ENCODE measurements at regions not wholly inside any gene's neighbourhood (a gene's known extent, or its start where the extent isn't known, plus 50 kb on each side); places are given as distances from the start of the nearest gene placed in this dataset.

DNA sequence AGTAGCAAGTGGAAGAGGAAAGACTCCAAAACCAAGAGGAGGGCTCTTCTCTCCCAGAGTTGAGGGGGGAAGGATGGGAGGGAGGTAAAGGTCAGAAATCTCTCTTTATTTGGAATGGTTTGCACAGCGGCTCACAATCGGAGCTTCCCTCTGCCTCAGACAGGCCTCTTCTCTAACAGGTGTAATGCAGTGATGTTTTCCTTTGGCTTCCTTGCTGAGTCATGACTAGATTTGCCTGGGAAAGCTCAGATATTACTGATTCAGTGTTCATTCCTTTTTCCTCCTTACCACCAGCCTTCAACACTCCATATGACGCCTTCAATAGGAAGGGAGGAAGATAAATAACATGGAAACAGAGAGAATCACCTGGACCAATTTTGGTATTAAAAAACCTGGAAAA, 136.6 kb downstream of the RNF152 start:
- no peak for DNase-seq (ENCODE audit: low spot score)

DNA sequence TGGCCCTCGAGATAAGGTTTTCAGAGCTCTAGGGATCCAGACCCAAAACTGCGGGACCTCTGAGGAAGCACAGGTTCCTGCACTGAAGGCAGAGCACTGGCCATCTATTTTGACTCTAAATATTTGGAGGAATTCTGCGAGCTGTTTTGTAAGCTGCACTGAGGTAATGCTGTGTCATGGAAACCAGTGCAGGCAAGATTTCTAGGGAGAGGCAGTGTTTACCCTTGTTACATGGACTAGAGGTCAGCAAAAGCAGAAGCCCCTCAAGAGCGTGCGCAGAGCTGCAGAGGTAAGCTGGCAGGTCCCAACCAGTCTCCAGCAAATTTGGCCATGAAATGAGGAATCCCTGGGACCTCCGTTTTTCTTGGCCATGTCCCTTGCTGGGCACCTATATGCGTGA, 137.3 kb downstream of the RNF152 start:
- DNase-seq (ENCODE audit: low spot score) = no peak

DNA sequence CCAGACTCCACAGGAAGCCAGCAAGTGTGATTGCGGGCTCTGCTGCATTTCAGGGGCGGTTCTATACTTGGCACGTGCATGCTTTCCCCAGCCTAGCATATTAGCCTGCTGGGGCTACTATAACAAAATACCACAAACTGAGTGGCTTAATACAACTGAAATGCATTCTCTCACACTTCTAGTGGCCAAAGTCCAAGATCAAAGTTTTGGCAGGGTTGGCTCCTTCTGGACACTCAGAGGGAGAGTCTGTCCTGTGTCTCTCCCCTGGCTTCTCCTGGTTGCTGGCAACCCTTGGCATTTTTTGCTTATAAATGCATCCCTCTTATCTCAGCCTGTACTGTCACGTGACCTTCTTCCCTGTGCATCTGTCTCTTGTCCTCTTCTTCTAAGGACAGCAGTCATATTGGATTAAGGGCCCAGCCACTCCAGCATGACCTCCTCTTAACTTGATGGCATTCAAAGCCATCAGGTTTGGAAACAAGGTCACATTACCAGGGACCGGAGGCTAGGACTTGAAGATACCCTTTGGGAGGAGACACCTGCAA, 138.7 kb downstream of the RNF152 start:
- DNase-seq (ENCODE audit: low spot score) = no peak

DNA sequence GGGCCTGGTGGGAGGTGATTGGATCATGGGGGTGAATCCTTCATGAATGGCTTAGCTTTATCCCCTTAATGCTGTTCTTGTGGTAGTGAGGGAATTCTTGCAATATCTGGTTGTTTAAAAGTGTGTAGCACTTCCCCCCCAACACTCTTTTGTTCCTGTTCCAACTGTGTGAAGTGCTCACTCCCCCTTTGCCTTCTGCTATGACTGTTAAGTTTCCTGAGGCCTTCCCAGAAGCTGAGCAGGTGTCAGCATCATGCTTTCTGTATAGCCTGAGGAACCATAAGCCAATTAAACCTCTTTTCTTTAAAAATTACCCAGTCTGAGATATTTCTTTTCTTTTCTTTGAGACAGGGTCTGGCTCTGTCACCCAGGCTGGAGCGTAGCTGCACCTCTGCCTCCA, 139.4 kb downstream of the RNF152 start:
- DNase-seq (ENCODE audit: low spot score) = no peak

DNA sequence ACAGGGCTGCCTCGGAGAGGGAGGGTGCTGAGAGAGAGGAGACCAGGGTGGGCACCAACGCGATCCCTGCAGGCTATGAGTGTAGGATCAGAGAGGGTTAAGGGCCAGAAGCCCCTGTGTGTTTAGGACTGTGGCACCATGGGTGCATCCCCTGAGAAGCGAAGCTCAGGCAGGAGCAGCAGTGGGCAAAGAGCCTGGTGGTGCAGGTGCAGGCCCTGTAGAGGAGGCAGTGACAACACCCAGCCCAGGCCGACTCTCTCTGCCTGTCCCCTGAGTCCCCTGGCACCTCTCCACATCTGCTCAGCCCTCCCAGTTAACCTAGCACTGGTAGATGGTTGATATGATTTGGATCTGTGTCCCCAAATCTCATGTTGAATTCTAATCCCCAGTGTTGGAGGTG, 139.8 kb downstream of the RNF152 start:
- no peak for DNase-seq (ENCODE audit: low spot score)

DNA sequence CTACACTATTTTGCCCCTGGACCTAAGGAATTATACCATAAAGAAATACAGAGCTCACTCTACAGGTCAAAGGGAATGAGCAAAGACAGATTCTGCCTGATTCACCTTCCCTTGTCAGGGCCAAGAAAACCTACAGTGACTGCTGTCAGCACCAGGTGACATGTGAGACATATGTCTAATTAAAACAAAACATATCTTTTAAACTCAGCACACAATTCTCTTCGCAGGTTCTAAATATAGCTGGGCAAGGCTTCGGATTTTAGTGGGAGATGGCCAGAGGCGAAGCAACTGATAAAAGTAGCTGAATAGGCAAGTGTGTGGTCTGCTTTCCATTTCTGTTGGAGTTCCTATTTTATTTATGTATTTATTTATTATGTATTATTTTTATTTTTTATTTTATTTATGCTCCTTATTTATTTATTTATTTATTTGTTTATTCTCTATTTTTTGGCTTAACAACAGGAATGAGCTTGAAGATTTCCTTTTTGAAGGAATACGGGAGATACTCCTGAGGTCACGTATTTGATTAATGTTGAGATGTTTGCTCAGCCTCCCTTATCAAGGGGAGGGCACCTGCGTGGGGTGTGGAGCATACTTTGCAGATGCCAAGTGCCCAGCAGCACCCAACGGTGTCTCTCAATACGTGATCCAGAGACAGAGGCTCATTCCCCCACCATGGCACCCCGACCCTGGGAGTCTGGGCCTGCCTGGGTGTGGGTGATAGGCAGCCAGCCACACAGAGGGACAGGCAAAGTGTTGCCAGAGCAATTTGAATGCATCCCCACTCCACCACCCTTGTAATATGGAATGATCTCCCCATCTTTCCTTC, 141.8 kb downstream of the RNF152 start:
- DNase-seq (ENCODE audit: low spot score) = no peak

DNA sequence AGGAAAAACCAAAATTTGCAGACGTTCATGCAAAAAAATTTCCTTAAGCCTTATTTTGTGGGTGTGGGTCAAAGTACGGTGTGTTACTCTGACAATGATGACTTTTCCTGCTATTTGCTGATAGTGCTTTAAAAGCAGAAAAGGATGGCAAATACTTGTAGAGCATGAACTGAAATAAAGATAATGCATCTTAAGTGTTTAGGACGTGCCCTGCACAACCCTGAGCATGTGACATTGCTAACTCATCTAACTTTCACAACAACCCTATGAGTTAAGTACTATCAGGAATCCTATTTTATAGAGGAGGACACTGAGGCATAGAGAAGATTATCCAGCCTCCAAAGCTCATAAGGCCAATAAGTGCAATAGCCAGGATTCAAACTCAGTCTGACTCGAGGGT, 143.3 kb downstream of the RNF152 start:
- DNase-seq (ENCODE audit: low spot score) = no peak

DNA sequence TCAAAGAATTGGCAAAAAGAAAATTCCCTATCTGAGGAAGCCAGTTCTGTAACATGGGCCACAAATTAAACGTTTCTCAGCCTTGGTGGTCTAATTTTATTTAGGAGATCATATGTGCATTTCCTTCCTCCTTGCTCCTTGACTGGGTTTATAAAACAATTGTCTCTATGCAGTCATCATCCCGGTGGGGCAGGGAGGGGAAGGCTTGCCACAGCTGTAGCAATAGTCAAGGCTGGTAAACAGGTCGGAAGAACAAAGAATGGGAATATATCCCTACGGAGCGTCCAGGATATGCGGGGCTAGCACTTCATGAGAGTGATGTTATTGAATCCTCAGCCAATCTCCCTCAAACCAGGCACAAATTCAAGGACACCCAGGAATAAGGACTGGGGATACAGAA, 143.8 kb downstream of the RNF152 start:
- no peak for DNase-seq (ENCODE audit: low spot score)

DNA sequence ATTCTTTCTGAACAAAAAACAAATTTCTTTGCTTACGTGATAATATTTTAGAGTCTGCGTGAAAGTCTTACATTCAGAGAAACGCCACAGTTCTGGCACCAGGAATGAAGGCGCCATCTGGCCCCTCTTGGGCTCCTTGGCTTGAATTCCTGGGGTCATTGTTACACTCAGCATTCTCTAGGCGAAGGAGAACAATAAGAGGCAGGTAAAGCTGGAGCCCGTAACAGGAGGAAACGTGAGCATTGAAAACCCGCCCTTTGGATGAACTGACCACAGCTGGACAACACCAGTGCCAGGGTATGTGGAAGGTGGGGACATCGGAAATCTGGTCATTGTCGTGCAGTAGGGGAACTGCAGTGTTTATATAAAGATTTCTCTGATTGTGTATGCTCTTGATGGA, 144.8 kb downstream of the RNF152 start:
- DNase-seq (ENCODE audit: low spot score) = peak; percentile 88

DNA sequence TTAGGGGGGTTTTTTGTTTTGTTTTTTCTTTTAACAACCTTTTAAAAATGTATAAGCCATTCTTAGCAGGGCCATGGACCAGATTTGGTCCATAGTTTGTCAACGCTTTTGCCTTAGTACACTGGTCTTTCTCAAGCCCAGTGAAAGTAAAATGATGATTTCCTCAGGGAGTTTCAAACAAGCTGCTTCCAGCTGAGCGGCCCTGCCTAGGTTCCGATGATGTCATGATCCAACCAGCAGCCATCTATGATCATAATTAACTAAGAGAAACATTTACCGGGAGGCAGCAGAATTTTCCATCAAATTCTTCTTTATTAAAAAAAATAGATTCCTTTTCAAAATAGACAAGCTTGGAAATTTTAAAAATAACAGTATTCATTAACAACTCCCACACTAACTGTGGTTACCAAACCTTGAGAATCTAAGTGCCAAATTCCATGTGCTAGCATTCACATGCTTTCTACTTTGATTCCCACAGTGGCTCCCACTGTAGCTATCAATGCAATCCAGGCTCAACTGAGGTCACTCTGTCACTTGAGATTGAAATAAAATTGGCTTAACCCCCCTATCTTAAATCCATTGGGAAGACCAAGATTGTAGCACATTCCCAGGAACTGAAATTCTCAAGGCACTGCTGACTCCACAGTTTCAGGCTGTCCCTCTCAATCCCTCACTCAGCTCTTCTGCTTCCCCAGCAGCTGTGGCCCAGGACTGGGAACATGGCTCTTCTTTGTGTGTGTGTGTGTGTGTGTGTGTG, 148.9 kb downstream of the RNF152 start:
- DNase-seq (ENCODE audit: low spot score) = no peak

DNA sequence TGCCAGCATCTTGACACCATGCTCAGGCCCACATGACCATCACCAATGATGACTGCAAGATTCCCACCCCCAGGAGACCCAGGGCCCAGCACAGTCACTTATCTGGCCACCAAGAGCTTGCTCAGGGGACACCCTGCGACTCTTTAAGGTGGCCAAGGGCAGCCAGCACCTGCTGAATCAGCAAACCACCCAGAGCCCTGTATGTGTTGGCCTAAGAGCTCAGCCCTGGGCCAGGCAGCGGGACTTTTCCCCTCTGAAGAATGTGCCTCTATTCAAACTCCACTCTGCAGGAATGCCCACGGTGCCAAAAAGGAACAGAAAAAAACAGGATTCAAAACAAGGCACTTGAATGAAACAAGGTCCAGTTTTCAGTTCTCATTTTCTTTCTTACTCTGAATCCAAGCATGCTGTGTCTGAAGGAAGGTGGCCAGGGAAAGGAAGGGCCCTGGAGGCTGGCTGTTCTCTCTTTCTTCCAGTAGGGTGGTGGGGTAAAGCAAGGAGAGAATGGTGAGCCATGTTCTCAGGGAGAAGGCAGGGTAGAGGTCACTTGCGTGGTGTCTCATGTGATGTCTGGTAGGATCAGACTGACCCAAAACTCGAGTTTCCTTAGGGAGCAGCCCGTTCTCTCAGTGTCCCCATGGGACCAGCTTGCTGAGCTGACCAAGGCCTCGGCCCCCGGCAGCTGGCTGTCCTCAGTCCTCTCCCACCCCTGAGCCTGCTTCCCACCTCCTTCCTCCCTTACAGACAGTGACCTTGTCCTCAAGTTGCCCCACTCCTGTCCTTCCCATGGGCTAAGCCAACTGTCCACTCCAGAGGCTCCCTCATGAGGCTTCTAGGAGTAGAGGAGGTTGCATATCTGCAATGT, 150.0 kb downstream of the RNF152 start:
- no peak for DNase-seq (ENCODE audit: low spot score)

DNA sequence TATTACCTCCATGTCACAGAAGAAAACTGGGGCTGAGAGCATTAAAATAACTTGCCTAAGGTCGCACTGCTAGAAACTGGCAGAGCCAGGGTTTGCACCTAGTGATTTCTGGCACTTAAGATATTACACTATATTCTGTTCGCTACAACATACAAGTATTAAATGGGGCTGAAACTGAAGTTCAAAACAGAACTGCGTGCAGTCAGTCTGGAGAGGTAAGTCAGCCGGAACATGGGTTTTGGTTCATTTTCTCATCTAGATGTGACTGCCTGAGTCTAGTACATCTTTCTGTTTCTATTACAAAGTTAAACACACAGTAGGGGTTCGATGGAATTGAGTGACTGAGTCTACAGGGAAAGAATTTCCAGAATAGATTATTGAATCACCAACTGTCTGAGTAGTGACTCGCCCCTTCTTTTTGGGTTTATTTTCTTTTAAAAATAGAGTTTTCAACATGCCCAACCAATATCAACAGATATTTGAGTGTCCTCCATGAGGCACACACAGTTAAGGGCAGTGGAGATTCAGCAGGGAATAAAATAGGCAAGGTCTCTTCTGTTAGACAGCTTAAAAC, 150.8 kb downstream of the RNF152 start:
- DNase-seq (ENCODE audit: low spot score) = no peak

DNA sequence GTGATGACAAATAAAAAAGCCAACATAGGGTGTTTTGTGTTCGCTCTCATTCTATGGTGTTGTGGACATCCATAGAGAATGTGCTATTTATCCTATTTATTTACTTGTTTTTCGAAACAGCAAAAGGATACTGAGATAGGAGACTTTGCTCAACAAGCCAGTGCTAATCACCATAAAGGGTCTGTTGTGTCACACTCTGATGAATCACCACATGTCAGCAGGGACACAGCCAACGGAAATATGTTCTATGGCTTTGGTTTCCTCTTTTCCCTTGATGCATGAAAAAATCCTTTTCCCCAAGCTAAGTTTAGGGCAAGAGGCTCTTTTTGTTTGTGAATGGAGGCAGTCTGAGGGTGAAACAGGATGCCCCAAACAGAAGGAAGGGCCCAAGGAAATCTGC, 154.3 kb downstream of the RNF152 start:
- peak; percentile 25 for DNase-seq (ENCODE audit: low spot score)

DNA sequence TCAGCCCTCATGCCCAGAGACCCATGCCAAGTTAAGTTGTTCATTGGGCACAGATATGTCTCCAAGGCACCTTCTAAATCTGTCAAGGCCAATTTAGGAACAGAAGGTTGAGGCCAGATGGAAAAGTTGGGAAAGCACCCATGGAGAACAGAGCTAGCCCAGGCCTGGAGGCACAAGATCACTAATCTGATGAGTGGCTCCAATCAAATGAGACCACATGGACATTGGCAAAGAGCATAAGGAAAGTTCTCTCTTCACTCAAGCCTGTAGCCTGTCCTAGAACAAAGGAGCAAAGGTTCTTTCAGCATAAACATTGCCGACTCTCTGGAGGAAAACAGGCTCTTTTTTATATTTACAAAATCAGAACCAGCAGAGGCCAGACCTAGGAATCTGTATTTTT, 154.8 kb downstream of the RNF152 start:
- peak; percentile 70 for DNase-seq (ENCODE audit: low spot score)

DNA sequence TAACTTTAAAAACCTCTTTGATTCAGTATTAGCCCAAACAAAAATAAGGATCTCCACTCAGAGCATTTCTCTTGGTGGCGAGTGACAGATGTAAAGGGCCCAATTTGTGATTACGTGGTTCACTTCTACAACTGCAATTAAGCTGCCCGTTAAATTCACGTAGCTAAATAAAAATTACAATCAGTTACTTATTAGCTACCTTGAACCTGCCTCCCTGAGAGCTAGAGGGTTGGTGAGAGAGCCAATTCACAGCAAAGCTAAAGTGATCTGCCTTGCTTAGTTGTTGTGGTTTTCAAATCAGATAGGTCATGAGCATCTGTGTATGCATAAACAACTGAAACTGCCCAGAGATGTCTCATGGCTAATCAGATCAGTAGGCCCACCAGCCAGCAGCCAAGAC, 156.7 kb downstream of the RNF152 start:
- no peak for DNase-seq (ENCODE audit: low spot score)

DNA sequence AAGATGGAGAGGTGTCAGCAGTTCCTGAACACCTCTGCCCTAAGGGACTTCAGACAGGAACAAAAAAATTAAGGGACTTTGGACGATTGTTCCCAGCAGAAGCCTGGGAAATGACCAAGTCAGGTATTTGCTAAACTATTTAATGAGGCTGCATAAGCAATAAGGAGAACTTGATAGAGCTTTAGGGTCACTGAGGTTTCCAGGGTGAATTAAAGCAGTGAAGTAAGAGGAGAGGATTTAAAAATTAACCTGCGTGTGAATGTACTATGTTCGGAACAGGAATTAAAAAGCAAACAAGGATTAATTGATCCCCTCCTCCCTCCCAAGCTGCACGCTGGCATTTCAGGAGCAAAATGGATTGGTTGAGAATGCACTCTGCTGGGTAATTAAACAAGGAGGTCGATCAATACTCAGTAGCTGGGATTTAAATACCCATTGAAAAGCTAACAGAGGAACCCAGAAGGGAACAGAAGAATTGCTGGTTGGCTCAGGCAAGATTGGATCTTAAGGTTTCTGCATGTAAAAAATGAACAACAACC, 157.2 kb downstream of the RNF152 start:
- DNase-seq (ENCODE audit: low spot score) = no peak

DNA sequence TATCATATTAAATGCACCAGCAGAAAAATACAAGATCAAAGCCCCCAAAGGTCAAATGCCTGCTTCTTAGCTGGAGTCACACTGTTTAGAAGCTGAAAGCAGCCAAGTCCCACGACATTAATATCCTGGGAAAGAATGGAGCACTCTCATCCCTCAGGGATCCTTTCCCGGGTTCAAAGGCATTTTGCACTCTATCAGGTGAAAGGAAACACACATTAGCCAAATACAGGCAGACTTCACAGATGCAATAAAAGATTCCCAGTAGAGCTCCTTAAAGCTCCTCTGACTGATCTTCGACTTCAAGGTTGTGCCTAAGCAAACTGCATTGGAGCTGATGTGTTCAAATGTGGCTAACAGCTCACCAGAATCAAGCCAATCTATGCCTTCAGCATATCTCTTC, 158.4 kb downstream of the RNF152 start:
- DNase-seq (ENCODE audit: low spot score) = no peak

DNA sequence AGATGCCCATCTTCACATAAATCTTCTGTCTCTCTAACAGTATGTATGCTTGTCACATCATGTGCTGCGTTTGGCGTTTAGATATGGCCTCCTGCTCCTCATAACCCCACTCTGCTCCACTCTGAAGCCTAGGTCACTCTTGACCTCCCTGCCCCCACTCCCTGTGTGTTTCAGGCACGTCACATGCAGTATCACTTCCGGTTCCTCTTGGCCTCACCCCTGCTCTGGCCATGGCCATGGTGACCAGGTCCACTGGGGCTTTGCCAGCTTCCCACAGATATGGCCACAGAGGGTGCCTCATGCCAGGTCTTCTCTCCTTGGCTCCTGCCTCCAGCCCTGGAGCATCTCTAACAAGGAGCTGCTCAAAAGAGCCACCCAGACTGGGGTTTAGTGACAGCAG, 160.0 kb downstream of the RNF152 start:
- no peak for DNase-seq (ENCODE audit: low spot score)

DNA sequence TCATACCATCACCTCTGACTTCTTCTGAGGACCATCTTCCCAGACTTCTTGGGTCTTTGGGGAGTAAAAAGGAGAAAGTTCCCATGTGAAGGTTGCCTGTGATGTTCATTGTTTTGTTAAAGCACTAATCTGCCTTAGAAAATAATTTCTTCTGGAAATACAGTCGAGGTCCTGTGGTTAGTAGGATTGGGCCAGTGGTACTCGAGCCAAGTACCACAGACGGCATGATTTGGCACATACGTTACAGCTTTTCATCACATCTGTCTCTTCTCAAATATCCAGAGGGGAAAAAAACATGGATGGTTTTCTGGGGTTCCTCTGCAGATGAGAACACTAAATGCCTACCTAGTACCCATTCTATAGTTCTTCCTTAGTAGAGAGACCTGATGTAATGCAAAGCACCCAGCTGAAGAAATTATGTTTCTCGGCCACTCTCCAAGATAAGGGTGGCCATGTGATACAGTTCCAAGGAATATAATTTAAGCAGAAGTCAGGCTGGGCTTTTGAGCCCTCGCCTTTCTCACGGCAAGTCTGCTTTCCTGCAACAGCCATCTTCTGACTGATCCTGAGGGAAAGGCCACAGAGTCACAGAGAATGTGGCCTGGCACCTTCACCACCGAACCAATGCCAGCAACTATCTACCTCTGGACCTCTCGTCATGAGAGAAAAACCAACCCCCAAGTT, 161.0 kb downstream of the RNF152 start:
- peak; percentile 38 for DNase-seq (ENCODE audit: low spot score)

DNA sequence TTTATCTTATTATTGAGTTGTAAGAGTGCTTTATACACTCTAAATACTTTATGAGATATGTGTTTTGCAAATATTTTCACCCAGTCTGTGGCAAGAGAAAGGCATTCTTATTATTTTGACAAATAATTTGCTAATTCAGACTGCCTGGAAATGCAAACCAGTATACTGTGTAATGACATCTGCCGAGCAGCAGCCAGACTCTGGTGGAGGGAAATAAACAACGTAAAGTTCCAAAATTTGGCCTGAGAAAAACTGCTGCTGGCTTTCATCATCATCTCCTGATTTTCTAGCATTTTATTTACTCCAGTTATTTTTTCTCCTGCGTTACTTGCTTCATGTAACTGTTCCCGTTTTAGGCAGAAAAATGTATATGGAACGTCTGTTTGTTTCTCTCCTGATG, 161.6 kb downstream of the RNF152 start:
- no peak for DNase-seq (ENCODE audit: low spot score)

DNA sequence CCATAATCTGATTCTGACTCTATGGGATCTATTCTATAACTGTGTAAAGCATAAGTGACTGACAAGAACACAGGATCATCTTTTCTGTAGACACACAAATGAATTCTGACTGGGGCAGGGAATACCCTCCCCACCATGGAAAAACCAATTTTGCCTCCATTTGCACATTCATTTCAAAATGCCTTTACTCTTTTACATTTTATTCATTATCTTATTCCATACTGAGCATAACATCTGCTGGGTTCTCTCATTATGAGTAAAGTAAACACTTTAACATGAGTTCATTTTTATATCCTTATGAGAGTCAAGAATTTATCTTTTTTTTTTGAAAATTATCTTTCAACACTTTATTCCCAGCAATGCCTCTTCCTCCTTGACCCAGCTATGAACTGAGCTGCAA, 163.5 kb downstream of the RNF152 start:
- DNase-seq (ENCODE audit: low spot score) = no peak
